IMR-90 (cell line): ENCODE measurements at regions not wholly inside any gene's neighbourhood (a gene's known extent, or its start where the extent isn't known, plus 50 kb on each side); places are given as distances from the start of the nearest gene placed in this dataset.

Source experiments
- ATAC-seq: fragments of 200-7000 bp; cut with Tn5 transposase; 2 replicates; pipeline ENCODE4 v1.9.1; 2020; ENCODE audit warnings: low read depth, mild to moderate bottlenecking, moderate library complexity
- BruUV-seq: library from RNA; stranded (reverse); fragments of 400-500 nt; replicated peaks from 2 replicates; lab custom pipeline; 2021; lab: Mats Ljungman, UMichigan
- CTCF ChIA-PET: fragments of 300-600 bp; formaldehyde crosslinking; extraction: SDS; loops from one replicate; lab custom pipeline; 2021; ENCODE audit warnings: antibody characterized with exemption; lab: Yijun Ruan, JAX
- POLR2A ChIA-PET: fragments of 300-600 bp; sonication (Branson Sonifier 250); formaldehyde crosslinking; loops from one replicate; lab custom pipeline; 2022; ENCODE audit warnings: antibody characterized with exemption; ENCODE audit not compliant: unreplicated experiment; lab: Charles Lee
- DNase-seq: peaks from one replicate; pipeline ENCODE4 v3.0.0; 2013
- H2AFZ ChIP-seq: replicated peaks from 2 replicates; pipeline ENCODE3; 2013; ENCODE audit warnings: low read length, mild to moderate bottlenecking; ENCODE audit not compliant: poor library complexity
- H2AK5ac ChIP-seq: 2 replicates; pipeline ENCODE4 v1.6.1; 2013; ENCODE audit warnings: low read depth, low read length, inconsistent platforms
- H2AK9ac ChIP-seq: replicated peaks from 2 replicates; pipeline ENCODE3; 2013; ENCODE audit warnings: mild to moderate bottlenecking, low read depth, low read length, moderate library complexity; ENCODE audit not compliant: poor library complexity
- H2BK120ac ChIP-seq: 2 replicates; pipeline ENCODE4 v1.6.1; 2013; ENCODE audit warnings: low read depth, low read length, inconsistent platforms
- H2BK15ac ChIP-seq: 3 replicates; pipeline ENCODE4 v1.6.1; 2013; ENCODE audit warnings: low read depth, low read length, inconsistent platforms
- H2BK20ac ChIP-seq: 2 replicates; pipeline ENCODE4 v1.6.1; 2013; ENCODE audit warnings: low read depth, mild to moderate bottlenecking, inconsistent platforms, low read length, moderate library complexity
- H2BK5ac ChIP-seq: 2 replicates; pipeline ENCODE4 v1.6.1; 2013; ENCODE audit warnings: mild to moderate bottlenecking, low read depth, low read length, inconsistent platforms; ENCODE audit not compliant: poor library complexity, severe bottlenecking
- H3K14ac ChIP-seq: replicated peaks from 2 replicates; pipeline ENCODE4 v1.6.1; 2013; ENCODE audit warnings: low read depth, low read length, inconsistent platforms
- H3K18ac ChIP-seq: 2 replicates; pipeline ENCODE4 v1.6.1; 2013; ENCODE audit warnings: low read depth, low read length, control low read depth
- H3K23ac ChIP-seq: 2 replicates; pipeline ENCODE4 v1.6.1; 2013; ENCODE audit warnings: low read depth, low read length, inconsistent platforms
- H3K27ac ChIP-seq: 2 replicates; pipeline ENCODE4 v1.5.1; 2013; ENCODE audit warnings: mild to moderate bottlenecking, control low read depth, low read length; ENCODE audit not compliant: insufficient read depth
- H3K27me3 ChIP-seq: 2 replicates; pipeline ENCODE4 v1.6.1; 2013; ENCODE audit warnings: low read length; ENCODE audit not compliant: control insufficient read depth, insufficient read depth
- H3K36me3 ChIP-seq: 2 replicates; pipeline ENCODE4 v1.6.1; 2013; ENCODE audit warnings: low read length, mixed read lengths; ENCODE audit not compliant: control insufficient read depth, insufficient read depth
- H3K4ac ChIP-seq: 2 replicates; pipeline ENCODE4 v1.6.1; 2013; ENCODE audit warnings: low read depth, low read length, inconsistent platforms
- H3K4me1 ChIP-seq: 2 replicates; pipeline ENCODE4 v1.6.1; 2013; ENCODE audit warnings: low read length, mixed read lengths; ENCODE audit not compliant: control insufficient read depth, insufficient read depth
- H3K4me2 ChIP-seq: 2 replicates; pipeline ENCODE4 v1.6.1; 2013; ENCODE audit warnings: low read depth, mild to moderate bottlenecking, control low read depth, low read length, moderate library complexity
- H3K4me3 ChIP-seq: 2 replicates; pipeline ENCODE4 v1.5.1; 2013; ENCODE audit warnings: low read depth, mild to moderate bottlenecking, control low read depth, low read length, moderate library complexity; ENCODE audit not compliant: insufficient read depth
- H3K56ac ChIP-seq: 2 replicates; pipeline ENCODE4 v1.6.1; 2013; ENCODE audit warnings: low read length, inconsistent platforms; ENCODE audit not compliant: insufficient read depth; ENCODE audit errors: extremely low read depth
- H3K79me1 ChIP-seq, 2 experiments: 2 replicates each; pipeline ENCODE4 v1.6.1; 2013; ENCODE audit warnings: low read length in 2 of 2, inconsistent platforms in 1 of 2, low read depth in 1 of 2
- H3K9ac ChIP-seq: 2 replicates; pipeline ENCODE4 v1.6.1; 2013; ENCODE audit warnings: low read depth, low read length, control low read depth
- H3K9me1 ChIP-seq: 2 replicates; pipeline ENCODE4 v1.6.1; 2013; ENCODE audit warnings: low read length, inconsistent platforms; ENCODE audit not compliant: insufficient read depth
- H3K9me3 ChIP-seq: 2 replicates; pipeline ENCODE4 v1.6.1; 2013; ENCODE audit warnings: low read length; ENCODE audit not compliant: control insufficient read depth, insufficient read depth
- H4K20me1 ChIP-seq: 2 replicates; pipeline ENCODE4 v1.6.1; 2013; ENCODE audit warnings: low read length, inconsistent platforms; ENCODE audit not compliant: insufficient read depth
- H4K5ac ChIP-seq: 2 replicates; pipeline ENCODE4 v1.6.1; 2013; ENCODE audit warnings: mild to moderate bottlenecking, low read depth, low read length, control low read depth
- H4K8ac ChIP-seq, 2 experiments: 2 replicates each; pipeline ENCODE4 v1.6.1; 2013; ENCODE audit warnings: low read depth in 2 of 2, low read length in 2 of 2, control low read depth in 1 of 2, inconsistent platforms in 1 of 2
- H4K91ac ChIP-seq: 2 replicates; pipeline ENCODE4 v1.6.1; 2013; ENCODE audit warnings: low read depth, low read length, inconsistent platforms; ENCODE audit not compliant: insufficient read depth
- CTCF ChIP-seq: conservative IDR thresholded peaks from 2 replicates; pipeline ENCODE4 v1.5.1; 2012; ENCODE audit warnings: mild to moderate bottlenecking, low read depth, low read length, improper control_type of control experiment
- ELK1 ChIP-seq: fragments of 150-350 bp; IDR thresholded peaks from 2 replicates; pipeline ENCODE4 v1.6.1; 2016; ENCODE audit warnings: low read depth, mild to moderate bottlenecking, low read length, moderate library complexity, borderline replicate concordance
- WGBS, 2 experiments: methylation state at CpG; one replicate each; pipeline versions ENCODE4 v1.1.5 to v1.1.7; 2013; ENCODE audit warnings: missing lambda C conversion rate in 2 of 2; ENCODE audit not compliant: insufficient read length in 1 of 2; ENCODE audit errors: extremely low coverage in 2 of 2; 5-methylcytosine and 5-hydroxymethylcytosine counted together
- dilution Hi-C: fragments of 300-500 bp; cut with HindIII; formaldehyde crosslinking; loops from one replicate; pipeline ENCODE4 v1.14.3; 2018; ENCODE audit warnings: low sequenced_read_pairs; ENCODE audit not compliant: unreplicated experiment
- in situ Hi-C: fragments of 300-500 bp; cut with MboI; formaldehyde crosslinking; loops from 3 replicates; pipeline ENCODE4 v1.14.3; 2019; ENCODE audit warnings: low sequenced_read_pairs, inconsistent platforms, mixed read lengths
- intact Hi-C: fragments of 100-400 bp; cut with micrococcal nuclease; formaldehyde crosslinking; loops from 2 replicates; pipeline ENCODE4 v1.10.0; 2022

- Histone ChIP-seq H3K9ac (no peak overlapping the region), H2BK20ac (no peak overlapping the region), H3K27me3 (no peaks in the 10 kb centered on the region), H4K20me1 (no peaks in the 10 kb centered on the region), H2AFZ (peak overlapping the region; percentile 38), H4K5ac (no peak overlapping the region), H2AK5ac (no peak overlapping the region), H3K18ac (no peak overlapping the region), H3K27ac (no peak overlapping the region), H3K4me3 (no peak overlapping the region), H3K4ac (no peak overlapping the region), H2BK120ac (no peak overlapping the region), H4K8ac (no peak overlapping the region), H3K14ac (no peak overlapping the region), H2BK15ac (no peak overlapping the region), H3K9me1 (no peaks in the 10 kb centered on the region), H3K9me3 (no peaks in the 10 kb centered on the region; the same call in 1 of the 2 replicates), H3K79me1 (no peaks in the 10 kb centered on the region), H3K23ac (no peak overlapping the region), H4K91ac (no peak overlapping the region), H3K4me1 (peaks cover 2% of the 10 kb centered on the region; the same call in 1 of the 2 replicates), H3K56ac (no peak overlapping the region), H2AK9ac (no peak overlapping the region), H3K4me2 (no peak overlapping the region), H3K36me3 (no peaks in the 10 kb centered on the region), H2BK5ac (no peak overlapping the region)
- dilution Hi-C loops (no loop called here), intact Hi-C loops (no loop called here), in situ Hi-C loops (no loop called here)
- ChIA-PET POLR2A (no interaction called here), CTCF (no interaction called here)
- BruUV-seq = no TSS peak
- TF ChIP-seq CTCF (no peak), ELK1 (no peak)
- ATAC-seq (no peak), DNase-seq (no peak)
- no CpG with 5 or more reads among the region's 2 CpGs for WGBS, 2 experiments
These were observed 99.2 kb downstream of the RND3 start for GRCh38 chr2:150388289-150388625.
